ENCODE measurements at regions not wholly inside any gene's neighbourhood (a gene's known extent, or its start where the extent isn't known, plus 50 kb on each side); places are given as distances from the start of the nearest gene placed in this dataset.
A peak's percentile ranks its signal among the peaks of the same experiment; 100 is the strongest.

GRCh38 chr14:51430633-51431032 is 190.6 kb downstream of the TMX1 start:
- DNase-seq (no peak), ATAC-seq (peak in 1 of 2 donors; percentile 39)
- no peaks in the 10 kb centered on the region for H3K36me3 ChIP-seq
- no peak overlapping the region for H3K4me3 ChIP-seq
- no peaks in the 10 kb centered on the region for H3K27me3 ChIP-seq
- in situ Hi-C loops (cut with MboI; ENCODE audit: low sequenced_read_pairs in 4 of 4) (no loop called here), intact Hi-C loops (cut with DNase I; ENCODE audit: low total_unique reads) (no loop called here)
- H3K9me3 ChIP-seq, result no peaks in the 10 kb centered on the region
- no peak for TF ChIP-seq POLR2A (IDR thresholded peaks at IDR 0.05)
- no peak for TF ChIP-seq CTCF (IDR thresholded peaks at IDR 0.05 in 4 of 5, conservative IDR thresholded peaks at IDR 0.05 in 1 of 5)
- H3K27ac ChIP-seq, result peak overlapping the region in 2 of 4 donors; percentile 33 to 57
- H3K4me1 ChIP-seq, result no peaks in the 10 kb centered on the region

- intact Hi-C loops (cut with DNase I; ENCODE audit: low total_unique reads), result no loop called here
- no peaks in the 10 kb centered on the region for H3K27me3 ChIP-seq
- H3K4me1 ChIP-seq, result no peaks in the 10 kb centered on the region
- peak overlapping the region in 1 of 4 donors; percentile 33 for H3K27ac ChIP-seq
- no peak for TF ChIP-seq CTCF (IDR thresholded peaks at IDR 0.05 in 4 of 5, conservative IDR thresholded peaks at IDR 0.05 in 1 of 5)
- no peak for TF ChIP-seq POLR2A (IDR thresholded peaks at IDR 0.05)
- no peaks in the 10 kb centered on the region for H3K9me3 ChIP-seq
- no peak for ATAC-seq
- in situ Hi-C loops (cut with MboI; ENCODE audit: low sequenced_read_pairs in 4 of 4), result no loop called here
- no peaks in the 10 kb centered on the region for H3K36me3 ChIP-seq
- DNase-seq, result no peak
- H3K4me3 ChIP-seq, result no peak overlapping the region
Observed at GRCh38 chr14:51431033-51431709, 191.1 kb downstream of the TMX1 start.

- Histone ChIP-seq H3K4me1 (no peaks in the 10 kb centered on the region), H3K9me3 (no peaks in the 10 kb centered on the region), H3K27me3 (no peaks in the 10 kb centered on the region), H3K27ac (no peak overlapping the region), H3K36me3 (no peaks in the 10 kb centered on the region), H3K4me3 (no peak overlapping the region)
- no peak for TF ChIP-seq CTCF (IDR thresholded peaks at IDR 0.05 in 4 of 5, conservative IDR thresholded peaks at IDR 0.05 in 1 of 5)
- TF ChIP-seq POLR2A (IDR thresholded peaks at IDR 0.05), result no peak
- DNase-seq, result no peak
- in situ Hi-C loops (cut with MboI; ENCODE audit: low sequenced_read_pairs in 4 of 4), result no loop called here
- intact Hi-C loops (cut with DNase I; ENCODE audit: low total_unique reads), result no loop called here
- ATAC-seq, result no peak
Observed at GRCh38 chr14:51431741-51432140, 191.7 kb downstream of the TMX1 start.

GRCh38 chr14:51432302-51432948 is 192.4 kb downstream of the TMX1 start:
- ATAC-seq, result no peak
- Histone ChIP-seq H3K27me3 (no peaks in the 10 kb centered on the region), H3K4me1 (no peaks in the 10 kb centered on the region), H3K27ac (peak overlapping the region in 1 of 4 donors; percentile 4), H3K4me3 (no peak overlapping the region), H3K9me3 (no peaks in the 10 kb centered on the region), H3K36me3 (no peaks in the 10 kb centered on the region)
- in situ Hi-C loops (cut with MboI; ENCODE audit: low sequenced_read_pairs in 4 of 4) (no loop called here), intact Hi-C loops (cut with DNase I; ENCODE audit: low total_unique reads) (no loop called here)
- TF ChIP-seq CTCF (IDR thresholded peaks at IDR 0.05 in 4 of 5, conservative IDR thresholded peaks at IDR 0.05 in 1 of 5) (no peak), POLR2A (IDR thresholded peaks at IDR 0.05) (no peak)
- no peak for DNase-seq

Measured in gastrocnemius medialis (tissue), 4 donors.